PC-9 (cell line): ENCODE measurements at regions not wholly inside any gene's neighbourhood (a gene's known extent, or its start where the extent isn't known, plus 50 kb on each side); places are given as distances from the start of the nearest gene placed in this dataset.
"Not testable (repeated sequence)": the region's sequence is repeated elsewhere in the genome, so short reads cannot be mapped to it uniquely, and the experiment has no call there.

ENCODE experiments used
- BruUV-seq: library from RNA; stranded (reverse); fragments of 400-500 nt; replicated peaks from 2 replicates; lab custom pipeline; 2021; lab: Mats Ljungman, UMichigan
- CTCF ChIA-PET: fragments of 300-600 bp; sonication (Branson Sonifier 250); formaldehyde crosslinking; loops from one replicate; lab custom pipeline; 2022; ENCODE audit warnings: antibody characterized with exemption; lab: Charles Lee
- POLR2A ChIA-PET: fragments of 300-600 bp; sonication (Branson Sonifier 250); formaldehyde crosslinking; loops from one replicate; lab custom pipeline; 2022; ENCODE audit warnings: antibody characterized with exemption; ENCODE audit not compliant: unreplicated experiment; lab: Charles Lee
- DNase-seq, 2 experiments: peaks; one replicate each; pipeline versions ENCODE4 v3.0.0 to v3.0.0-alpha.2; 2015 to 2022; ENCODE audit warnings: mixed read lengths in 1 of 2
- H2AFZ ChIP-seq: fragments of 200-600 bp; sonication (generic); 2 replicates; pipeline ENCODE4 v1.8.1; 2017; ENCODE audit warnings: antibody characterized with exemption
- H3F3A ChIP-seq: fragments of 200-600 bp; sonication (generic); 2 replicates; pipeline ENCODE4 v1.8.1; 2017; ENCODE audit warnings: antibody characterized with exemption, mild to moderate bottlenecking, low read depth; ENCODE audit not compliant: insufficient read depth
- H3K27ac ChIP-seq: fragments of 200-600 bp; sonication (generic); 2 replicates; pipeline ENCODE4 v1.6.1; 2016; ENCODE audit warnings: mixed run types
- H3K27me3 ChIP-seq: fragments of 200-600 bp; sonication (generic); 2 replicates; pipeline ENCODE4 v1.6.1; 2016; ENCODE audit warnings: low read depth, mixed run types; ENCODE audit not compliant: insufficient read depth
- H3K36me3 ChIP-seq: fragments of 200-600 bp; sonication (generic); 2 replicates; pipeline ENCODE4 v1.6.1; 2016; ENCODE audit warnings: low read depth, mixed run types
- H3K4me1 ChIP-seq: fragments of 200-600 bp; sonication (generic); replicated peaks from 2 replicates; pipeline ENCODE4 v1.6.1; 2016; ENCODE audit warnings: mixed run types; ENCODE audit not compliant: insufficient read depth
- H3K4me2 ChIP-seq: fragments of 200-600 bp; sonication (generic); 2 replicates; pipeline ENCODE4 v1.6.1; 2017; ENCODE audit warnings: mixed run types
- H3K4me3 ChIP-seq: fragments of 200-600 bp; sonication (generic); 2 replicates; pipeline ENCODE4 v1.6.1; 2016; ENCODE audit warnings: mixed run types
- H3K79me2 ChIP-seq: fragments of 200-600 bp; sonication (generic); 2 replicates; pipeline ENCODE4 v1.6.1; 2017; ENCODE audit warnings: low read depth, mixed run types
- H3K9me2 ChIP-seq: fragments of 200-600 bp; sonication (generic); 2 replicates; pipeline ENCODE4 v1.8.1; 2017; ENCODE audit warnings: mild to moderate bottlenecking; ENCODE audit not compliant: insufficient read depth
- H3K9me3 ChIP-seq: fragments of 200-600 bp; sonication (generic); 2 replicates; pipeline ENCODE4 v1.8.1; 2016; ENCODE audit warnings: low read depth; ENCODE audit not compliant: insufficient read depth
- H4K20me1 ChIP-seq: fragments of 200-600 bp; sonication (generic); 2 replicates; pipeline ENCODE4 v1.8.1; 2017; ENCODE audit not compliant: insufficient read depth
- CTCF ChIP-seq: fragments of 200-600 bp; sonication (generic); conservative IDR thresholded peaks from 2 replicates; pipeline ENCODE4 v1.6.1; 2017; ENCODE audit warnings: mixed run types, antibody characterized with exemption, mild to moderate bottlenecking, moderate library complexity
- EZH2 ChIP-seq: fragments of 200-600 bp; sonication (generic); IDR thresholded peaks from 2 replicates; pipeline ENCODE4 v1.8.0; 2017; ENCODE audit warnings: antibody characterized with exemption, low read depth
- intact Hi-C: fragments of 100-400 bp; cut with micrococcal nuclease; formaldehyde crosslinking; loops from one replicate; pipeline ENCODE4 v1.10.0; 2022; ENCODE audit not compliant: unreplicated experiment

- H3K27me3 ChIP-seq = no peaks in the 10 kb centered on the region
- no peaks in the 10 kb centered on the region for H3F3A ChIP-seq
- intact Hi-C loops = no loop called here
- ChIA-PET POLR2A (no interaction called here), CTCF (no interaction called here)
- H3K4me3 ChIP-seq = no peak overlapping the region
- H3K27ac ChIP-seq = no peak overlapping the region
- H3K36me3 ChIP-seq = no peaks in the 10 kb centered on the region
- no peaks in the 10 kb centered on the region for H4K20me1 ChIP-seq
- H2AFZ ChIP-seq = no peak overlapping the region
- no peak for DNase-seq
- no peaks in the 10 kb centered on the region for H3K4me1 ChIP-seq
- no peaks in the 10 kb centered on the region for H3K9me3 ChIP-seq
- TF ChIP-seq CTCF (no peak), EZH2 (no peak)
- no TSS peak for BruUV-seq
- no peaks in the 10 kb centered on the region for H3K9me2 ChIP-seq
- H3K79me2 ChIP-seq = no peaks in the 10 kb centered on the region
- no peak overlapping the region for H3K4me2 ChIP-seq
Measured at GRCh38 chr1:99507906-99508732, 137.8 kb upstream of the PALMD start.

- H3K79me2 ChIP-seq, H3K4me1 ChIP-seq, CTCF ChIA-PET, intact Hi-C loops, DNase-seq, BruUV-seq, H3K9me2 ChIP-seq, H3K4me2 ChIP-seq, H3K4me3 ChIP-seq, H2AFZ ChIP-seq, H3F3A ChIP-seq, H4K20me1 ChIP-seq, H3K36me3 ChIP-seq, H3K27me3 ChIP-seq, H3K27ac ChIP-seq, H3K9me3 ChIP-seq, POLR2A ChIA-PET: not testable (repeated sequence)
Measured at GRCh38 chr1:99508733-99509445, 137.0 kb upstream of the PALMD start.

GRCh38 chr1:99514823-99515552, 130.9 kb upstream of the PALMD start:
- POLR2A ChIA-PET, H3K9me2 ChIP-seq, H3K36me3 ChIP-seq, H2AFZ ChIP-seq, intact Hi-C loops, H3K27me3 ChIP-seq, H3K27ac ChIP-seq, BruUV-seq, H3K4me3 ChIP-seq, H4K20me1 ChIP-seq, H3F3A ChIP-seq, H3K4me2 ChIP-seq, CTCF ChIA-PET, H3K79me2 ChIP-seq, H3K9me3 ChIP-seq, DNase-seq, H3K4me1 ChIP-seq: not testable (repeated sequence)

GRCh38 chr1:99516141-99516540, 129.8 kb upstream of the PALMD start:
- H3K4me2 ChIP-seq = no peak overlapping the region
- POLR2A ChIA-PET = no interaction called here
- no peak for DNase-seq
- no peak overlapping the region for H2AFZ ChIP-seq
- H3K36me3 ChIP-seq = no peaks in the 10 kb centered on the region
- TF ChIP-seq CTCF (no peak), EZH2 (no peak)
- H3K27ac ChIP-seq = no peak overlapping the region
- H3K9me3 ChIP-seq = no peaks in the 10 kb centered on the region
- H3K4me3 ChIP-seq = no peak overlapping the region
- CTCF ChIA-PET = no interaction called here
- H3K4me1 ChIP-seq = no peaks in the 10 kb centered on the region
- H4K20me1 ChIP-seq = no peaks in the 10 kb centered on the region
- H3K9me2 ChIP-seq = no peaks in the 10 kb centered on the region
- H3K79me2 ChIP-seq = no peaks in the 10 kb centered on the region
- no peaks in the 10 kb centered on the region for H3F3A ChIP-seq
- no TSS peak for BruUV-seq
- intact Hi-C loops = no loop called here
- no peaks in the 10 kb centered on the region for H3K27me3 ChIP-seq
